GM13976 (cell line): ENCODE measurements at regions not wholly inside any gene's neighbourhood (a gene's known extent, or its start where the extent isn't known, plus 50 kb on each side); places are given as distances from the start of the nearest gene placed in this dataset.

ENCODE experiments used
- DNase-seq: peaks from one replicate; pipeline ENCODE4 v3.0.0; 2012; ENCODE audit warnings: low spot score
- CTCF ChIP-seq: IDR thresholded peaks from 2 replicates; pipeline ENCODE4 v1.5.1; 2012; ENCODE audit warnings: borderline replicate concordance, mild to moderate bottlenecking; ENCODE audit not compliant: insufficient read depth; ENCODE audit errors: extremely low read depth, missing control alignments, control extremely low read depth
- in situ Hi-C: fragments of 300-500 bp; cut with MboI; formaldehyde crosslinking; loops from one replicate; pipeline ENCODE4 v1.12.0; 2022; ENCODE audit warnings: low sequenced_read_pairs, mixed read lengths, inconsistent platforms; ENCODE audit not compliant: unreplicated experiment

DNA sequence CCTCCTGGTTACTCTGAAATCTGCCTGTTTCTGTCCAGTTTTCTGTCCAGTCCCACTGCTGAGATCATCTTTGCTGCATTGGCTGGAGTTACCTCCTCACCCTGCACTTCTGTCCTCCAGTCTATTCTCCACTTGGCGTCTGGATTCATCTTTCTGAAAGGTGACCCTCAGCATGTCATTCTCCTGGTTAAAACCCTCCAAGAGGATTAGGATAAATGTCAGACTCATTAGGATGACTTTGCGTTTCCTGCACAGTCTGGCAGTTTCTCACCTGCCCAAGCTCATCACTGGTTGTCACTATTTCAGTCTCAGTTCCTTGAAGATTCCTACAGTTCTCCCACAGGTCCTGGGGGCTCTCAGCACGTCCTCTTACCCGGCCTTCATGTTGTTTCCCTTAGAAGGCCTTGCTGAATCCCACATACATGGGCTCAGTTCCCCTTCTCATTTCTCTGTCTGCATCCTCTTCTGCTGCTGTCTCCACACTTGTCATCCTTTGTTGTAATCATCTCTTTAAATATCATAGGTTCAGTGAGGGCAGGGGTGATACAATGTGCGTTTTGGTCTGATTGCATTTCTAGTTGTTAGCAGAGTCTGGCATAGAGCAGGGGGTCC is 374.8 kb downstream of the QKI start:
- TF ChIP-seq CTCF: no peak
- in situ Hi-C loops: no loop called here
- DNase-seq: no peak

DNA sequence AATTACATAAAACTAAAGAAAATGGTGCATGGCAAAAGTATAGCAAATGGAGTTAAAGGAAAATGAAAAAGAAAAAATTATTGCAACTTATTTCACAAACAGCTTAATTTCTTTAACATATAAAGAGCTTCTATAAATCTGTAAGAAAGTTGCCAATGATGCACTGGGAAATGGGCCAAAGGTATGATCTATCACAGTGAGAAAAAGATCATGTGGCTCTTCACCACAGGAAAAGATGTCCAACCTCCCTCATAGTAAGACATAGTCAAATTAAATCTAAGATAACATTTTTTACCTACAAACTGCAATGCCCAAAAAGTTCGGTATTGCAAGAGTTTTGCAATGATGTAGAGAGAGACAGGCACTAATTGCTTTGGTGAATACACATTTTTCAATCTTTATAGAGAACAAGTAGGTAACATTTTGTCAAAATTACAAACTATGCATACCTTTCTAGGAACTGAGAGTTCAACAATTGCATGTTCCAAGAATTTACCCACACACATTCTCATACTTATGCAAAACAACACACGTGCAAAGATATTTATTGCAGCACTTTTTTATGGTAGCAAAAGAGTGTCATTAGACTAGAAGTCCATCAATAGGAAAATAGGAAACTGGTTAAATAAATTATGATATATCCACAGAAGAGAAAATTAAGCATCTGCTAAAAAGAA is 372.6 kb downstream of the QKI start:
- TF ChIP-seq CTCF: no peak
- in situ Hi-C loops: no loop called here
- no peak for DNase-seq

- no peak for TF ChIP-seq CTCF
- in situ Hi-C loops: no loop called here
- peak; percentile 31 for DNase-seq
Observed at GRCh38 chr6:163782436-163783003, 368.0 kb downstream of the QKI start.

- in situ Hi-C loops: no loop called here
- no peak for DNase-seq
- no peak for TF ChIP-seq CTCF
Observed at GRCh38 chr6:163780994-163781393, 366.5 kb downstream of the QKI start.

DNA sequence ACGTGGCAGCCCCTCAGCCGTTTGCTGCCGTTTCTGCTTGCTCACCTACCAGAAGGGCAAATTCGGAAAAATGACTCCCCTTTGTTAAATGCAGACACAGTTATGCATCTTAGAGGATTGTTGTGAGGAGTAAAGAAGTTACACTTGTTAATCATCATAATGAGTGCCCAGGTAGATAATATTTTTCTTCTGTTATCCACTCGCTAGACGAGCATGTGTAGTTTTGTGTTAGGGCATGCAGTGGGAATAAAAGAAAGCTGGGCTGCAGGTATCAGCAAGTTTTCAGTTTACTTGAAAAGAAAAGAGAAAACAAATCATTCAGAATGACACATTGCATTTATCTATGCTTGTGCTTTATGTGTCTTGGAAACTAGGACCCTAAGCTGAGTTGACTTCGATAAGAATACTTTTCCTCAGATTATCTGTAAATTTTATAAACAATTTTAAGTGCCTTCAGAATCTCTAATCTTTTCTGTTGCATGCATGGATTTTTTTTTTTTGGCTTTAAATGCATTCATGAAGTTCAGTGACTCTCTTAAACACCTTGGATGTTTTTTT is 365.3 kb downstream of the QKI start:
- in situ Hi-C loops: no loop called here
- no peak for TF ChIP-seq CTCF
- DNase-seq: no peak

DNA sequence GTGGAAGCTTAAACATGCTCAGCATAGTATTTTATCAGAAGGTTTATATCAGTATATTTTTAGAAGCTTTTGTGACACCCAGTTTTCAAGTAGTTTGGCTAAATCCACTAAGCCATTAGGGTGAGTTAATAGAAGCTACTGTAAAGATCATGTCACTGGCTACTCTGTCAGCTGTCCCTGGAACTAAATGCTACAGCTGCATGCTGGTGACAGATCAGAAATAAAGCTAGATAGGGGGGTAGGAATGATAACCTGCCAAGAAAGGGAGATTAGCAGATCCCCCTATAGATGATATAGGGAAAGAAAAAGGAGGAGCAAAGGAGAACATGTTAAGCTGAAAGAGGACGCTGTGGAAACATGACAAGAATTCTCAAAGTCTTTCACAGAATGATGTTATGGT is 363.2 kb downstream of the QKI start:
- no peak for TF ChIP-seq CTCF
- DNase-seq: no peak
- in situ Hi-C loops: no loop called here
